GOT3 (cell line): ENCODE measurements at regions not wholly inside any gene's neighbourhood (a gene's known extent, or its start where the extent isn't known, plus 50 kb on each side); places are given as distances from the start of the nearest gene placed in this dataset.
"Not testable (repeated sequence)": the region's sequence is repeated elsewhere in the genome, so short reads cannot be mapped to it uniquely, and the experiment has no call there.

Source experiments
- DNase-seq: peaks from one replicate; lab custom pipeline; 2025; ENCODE audit warnings: mixed read lengths; lab: John Stamatoyannopoulos, UW

DNA sequence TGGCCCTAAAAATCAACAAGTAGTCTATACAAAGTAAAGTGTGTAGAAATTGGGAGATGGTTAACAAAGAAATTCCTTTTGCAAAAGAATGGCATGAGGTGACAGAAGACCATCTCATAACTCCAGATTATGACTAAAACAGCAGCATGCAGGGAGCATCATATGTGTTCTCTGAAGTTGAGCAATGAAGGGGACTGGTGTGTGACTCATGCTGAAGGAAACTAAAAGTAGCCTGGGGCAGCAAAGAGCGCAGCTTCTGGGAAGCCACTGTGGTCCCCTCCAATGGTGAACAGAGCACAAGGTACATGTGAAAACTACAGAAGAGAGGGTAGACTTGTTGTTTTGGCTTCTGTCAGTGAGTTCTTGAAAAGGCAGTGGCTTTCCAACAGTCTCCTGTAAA, 133.4 kb downstream of the MACC1 start:
- DNase-seq = no peak

DNA sequence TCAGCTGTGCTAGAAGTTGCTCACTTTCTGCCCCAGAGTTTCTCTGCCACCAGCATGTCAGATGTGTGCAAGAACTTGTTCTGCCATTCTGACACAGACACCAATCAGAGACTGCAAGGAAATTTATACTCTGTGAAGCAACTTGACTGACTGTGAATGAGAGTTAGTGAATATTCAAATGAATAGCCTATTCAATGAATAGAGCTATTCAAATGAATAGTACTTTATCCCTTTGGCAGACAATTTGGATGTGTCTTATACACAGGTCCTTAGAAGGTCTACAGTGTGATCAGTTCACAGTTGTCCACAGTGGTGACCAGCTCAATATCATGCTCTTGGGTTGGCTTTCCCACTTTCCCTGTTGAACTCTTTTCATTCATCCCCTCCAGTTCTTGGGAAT, 138.1 kb downstream of the MACC1 start:
- DNase-seq = no peak

DNA sequence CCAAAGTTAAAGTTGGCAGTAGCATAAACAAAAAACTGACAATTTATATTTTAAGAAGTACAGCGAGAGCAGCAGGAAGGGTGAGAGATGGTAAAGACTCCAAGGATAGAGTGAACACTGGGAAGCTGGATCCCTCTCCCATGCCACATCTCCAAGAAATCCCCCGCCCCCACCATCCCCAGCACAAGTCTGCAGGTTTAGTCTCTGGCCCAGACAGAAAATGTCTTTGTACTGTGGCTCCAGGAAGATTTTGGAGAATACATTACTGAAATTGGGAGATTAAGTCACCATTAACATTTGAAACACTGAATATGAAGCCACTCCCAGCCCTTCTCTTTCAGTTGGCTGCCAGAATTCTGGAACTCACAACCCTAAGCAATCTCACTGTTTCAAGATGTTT, 140.3 kb downstream of the MACC1 start:
- no peak for DNase-seq

DNA sequence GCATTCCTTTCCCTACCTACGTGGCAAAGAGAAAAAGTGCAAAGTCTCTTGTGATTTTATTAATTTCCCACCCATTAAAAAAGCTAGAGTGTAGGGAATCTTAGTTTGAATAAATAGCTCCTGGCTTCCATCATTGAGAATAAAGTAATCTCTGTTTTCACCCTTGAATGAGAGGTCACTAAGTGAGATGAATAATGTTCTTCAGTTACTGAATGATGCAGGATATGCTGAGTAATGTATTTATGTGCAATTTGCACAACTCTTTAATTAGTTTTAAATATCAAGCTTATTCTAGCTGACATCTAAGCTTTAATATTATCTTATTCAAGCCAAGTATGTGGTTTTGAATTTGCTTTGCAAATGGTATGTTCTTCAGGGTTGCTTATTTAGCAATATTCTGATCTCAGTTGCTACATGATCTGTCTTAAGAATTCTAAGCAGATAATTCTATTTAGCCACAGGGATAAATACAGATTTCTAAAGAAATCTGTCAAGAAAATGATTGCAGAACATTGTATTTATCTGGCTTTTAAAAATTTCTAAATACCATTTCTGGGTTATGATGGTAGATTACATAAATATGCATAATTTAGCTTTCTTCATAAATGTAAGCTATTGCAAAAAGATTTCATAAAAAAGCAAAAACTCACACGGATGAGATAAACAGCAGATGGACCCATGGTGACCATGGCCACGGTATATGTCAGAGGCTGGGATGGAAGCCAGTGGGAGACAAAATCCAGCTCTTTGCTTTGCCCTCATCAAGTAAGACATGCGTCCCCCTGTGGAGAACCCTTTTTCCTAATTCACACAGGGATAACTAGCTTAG, 141.0 kb downstream of the MACC1 start:
- DNase-seq = no peak

DNA sequence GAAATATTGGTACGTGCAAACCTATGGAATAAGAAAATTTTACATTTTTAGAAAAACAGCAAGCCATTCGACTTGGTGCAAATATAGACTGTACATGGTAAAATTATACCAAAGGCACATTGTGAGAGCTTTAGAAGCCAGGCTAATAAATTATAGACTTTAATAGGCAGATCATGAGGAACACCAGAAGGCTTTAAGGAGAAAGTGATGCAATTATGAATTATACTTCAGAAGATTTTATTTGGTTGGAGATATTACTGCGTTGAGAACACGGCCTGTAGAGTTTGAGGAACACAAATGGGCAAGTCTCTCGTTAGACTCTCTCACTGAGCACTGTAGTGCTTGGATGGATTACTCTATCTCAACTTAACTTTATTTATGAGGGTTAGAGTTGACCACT, 141.7 kb downstream of the MACC1 start:
- no peak for DNase-seq

DNA sequence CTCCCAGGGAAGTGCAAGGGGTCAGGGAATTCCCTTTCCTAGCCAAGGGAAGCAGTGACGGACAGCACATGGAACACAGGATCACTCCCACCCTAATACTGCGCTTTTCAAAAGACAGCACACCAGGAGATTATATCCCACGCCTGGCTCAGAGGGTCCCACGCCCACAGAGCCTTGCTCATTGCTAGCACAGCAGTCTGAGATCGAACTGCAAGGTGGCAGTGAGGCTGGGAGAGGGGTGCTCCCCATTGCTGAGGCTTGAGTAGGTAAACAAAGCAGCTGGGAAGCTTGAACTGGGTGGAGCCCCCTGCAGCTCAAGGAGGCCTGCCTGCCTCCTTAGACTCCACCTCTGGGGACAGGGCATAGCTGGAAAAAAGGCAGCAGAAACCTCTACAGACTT, 149.2 kb downstream of the MACC1 start:
- not testable (repeated sequence) for DNase-seq

DNA sequence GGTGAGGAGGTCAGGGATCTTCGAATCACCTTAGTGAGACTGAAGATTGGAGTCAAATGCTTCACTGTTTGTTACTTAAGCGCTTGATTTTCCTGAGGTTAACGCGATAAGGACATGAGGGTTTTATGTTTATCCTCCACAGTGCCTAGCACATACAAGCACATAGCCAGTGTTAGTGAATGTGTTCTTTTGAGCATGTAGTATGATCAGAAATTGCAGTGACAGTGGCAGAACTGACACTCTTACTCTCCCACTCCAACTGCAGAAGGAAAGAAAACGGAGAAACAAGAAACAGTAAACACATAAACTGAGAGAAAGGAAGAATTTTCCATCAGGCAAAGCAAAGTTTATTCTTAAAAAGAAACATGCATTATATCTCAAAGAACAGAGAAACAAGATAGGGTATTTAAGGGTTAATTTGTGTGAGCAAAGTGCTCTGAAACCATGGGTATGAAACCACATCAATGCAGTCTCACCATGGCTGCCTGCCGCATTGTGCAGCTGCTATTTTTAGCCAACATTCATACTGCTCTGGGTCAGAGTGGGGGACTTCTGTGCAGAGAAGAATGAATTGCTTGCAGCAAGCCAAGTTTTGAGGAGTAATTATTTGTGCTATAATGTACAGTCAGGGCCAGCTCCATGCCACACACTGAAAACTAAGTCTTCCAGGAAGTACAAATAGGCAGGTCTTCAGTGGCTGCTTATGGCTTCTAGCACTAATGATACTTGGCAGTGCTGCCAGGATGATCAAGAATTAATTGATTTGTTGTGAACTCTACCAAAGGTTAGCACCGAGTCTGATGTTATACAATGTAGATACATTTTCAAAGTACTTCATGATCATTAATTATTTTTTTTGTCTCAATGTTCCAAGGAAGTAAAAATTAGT, 152.0 kb downstream of the MACC1 start:
- no peak for DNase-seq

DNA sequence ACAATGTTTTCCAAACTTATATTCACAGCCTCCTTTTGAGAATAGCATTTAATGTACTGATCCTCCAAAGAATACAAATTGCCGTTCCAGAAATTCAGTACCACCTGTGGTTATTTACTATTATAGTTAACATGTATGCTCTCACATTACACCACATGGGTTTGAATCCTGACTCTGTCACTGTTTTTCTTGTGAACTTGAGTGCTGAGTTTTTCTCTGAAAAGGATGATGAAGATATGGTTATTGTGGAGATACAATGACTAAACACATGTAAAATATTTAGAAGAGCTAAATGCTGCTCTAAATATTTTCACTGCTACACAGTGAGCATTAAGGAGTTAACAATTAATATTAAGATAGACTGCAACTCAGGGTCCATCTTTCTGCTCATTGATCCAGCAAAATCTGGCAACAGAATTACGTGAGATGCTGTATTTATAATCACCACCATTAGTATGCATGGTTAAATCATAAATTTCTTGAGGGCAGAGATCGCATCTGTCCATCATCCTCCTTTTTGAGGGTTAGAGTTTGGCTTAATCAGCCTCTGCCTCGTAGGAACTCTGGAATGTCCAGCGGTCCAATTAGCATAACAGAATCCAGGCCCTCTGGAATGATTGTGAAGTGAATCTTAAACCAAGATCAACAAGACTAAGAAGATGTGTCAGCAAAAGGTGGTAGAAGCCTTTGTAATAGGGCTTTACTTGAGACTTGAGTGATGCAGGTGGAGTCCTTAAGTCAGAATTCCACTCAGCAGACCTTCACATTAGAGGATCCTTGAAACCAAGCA, 152.8 kb downstream of the MACC1 start:
- no peak for DNase-seq

DNA sequence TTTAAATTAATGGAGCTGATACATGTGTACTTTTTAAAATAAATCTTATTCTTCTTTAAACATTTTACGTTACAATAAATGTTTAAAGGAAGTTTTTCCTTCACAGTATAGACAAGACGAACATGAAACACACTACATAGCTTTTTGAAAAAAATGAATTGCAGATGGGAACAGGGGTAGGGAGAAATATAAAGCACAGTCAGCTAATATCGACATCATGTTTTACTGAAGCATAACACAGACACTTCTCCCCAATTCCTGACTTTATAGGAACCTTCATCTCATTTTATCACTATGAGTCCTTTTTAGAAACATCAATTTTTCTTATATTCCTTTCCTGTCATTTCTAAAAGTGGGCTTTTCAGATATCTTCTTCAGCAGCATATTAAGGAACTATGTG, 153.5 kb downstream of the MACC1 start:
- no peak for DNase-seq

DNA sequence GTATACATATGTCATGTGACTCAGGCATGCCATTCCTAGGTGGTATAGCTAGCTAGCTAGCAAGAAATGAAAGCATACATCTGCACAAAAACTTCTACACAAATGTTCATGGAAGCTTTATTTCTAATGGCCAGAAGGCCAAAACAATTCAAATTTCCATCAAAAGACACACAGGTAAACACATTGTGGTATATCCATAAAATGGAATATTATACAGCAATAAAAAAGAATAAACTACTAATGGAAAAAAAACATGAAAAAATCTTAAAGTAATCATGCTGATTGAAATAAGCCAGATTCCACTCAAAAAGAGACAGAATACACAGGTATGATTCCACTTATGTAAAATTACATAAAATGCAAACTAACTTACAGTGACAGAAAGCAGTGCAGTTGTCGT, 154.3 kb downstream of the MACC1 start:
- no peak for DNase-seq

DNA sequence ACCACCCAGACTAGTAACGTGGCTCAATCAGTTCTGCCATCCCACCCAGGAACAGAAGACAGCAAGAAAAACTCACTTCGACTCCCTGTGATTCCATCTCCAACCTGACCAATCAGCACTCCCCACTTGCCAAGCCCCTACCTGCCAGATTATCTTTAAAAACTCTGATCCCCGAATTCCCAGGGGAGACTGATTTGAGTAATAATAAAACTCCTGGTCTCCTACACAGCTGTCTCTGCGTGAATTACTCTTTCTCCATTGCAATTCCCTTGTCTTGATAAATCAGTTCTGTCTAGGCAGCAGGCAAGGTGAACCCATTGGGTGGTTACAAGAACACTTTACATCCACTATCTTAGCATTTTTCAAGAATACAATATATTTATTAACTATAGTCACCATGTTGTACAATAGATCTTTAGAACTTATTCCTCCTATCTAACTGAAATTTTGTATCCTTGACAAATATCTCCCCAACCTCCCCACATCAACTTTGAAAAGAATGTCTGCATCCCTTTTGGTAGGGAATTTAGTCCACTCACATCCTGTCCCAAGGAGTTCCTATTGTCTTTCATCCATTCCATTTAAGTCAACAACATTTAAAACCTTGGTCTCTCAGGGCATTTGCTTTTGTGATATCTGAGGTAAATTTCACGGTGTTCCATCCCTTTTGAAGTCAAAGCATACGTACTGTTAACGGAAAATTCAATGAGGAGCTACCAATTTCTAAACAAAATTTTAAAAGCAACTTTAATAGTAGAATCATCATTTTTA, 163.7 kb downstream of the MACC1 start:
- no peak for DNase-seq

DNA sequence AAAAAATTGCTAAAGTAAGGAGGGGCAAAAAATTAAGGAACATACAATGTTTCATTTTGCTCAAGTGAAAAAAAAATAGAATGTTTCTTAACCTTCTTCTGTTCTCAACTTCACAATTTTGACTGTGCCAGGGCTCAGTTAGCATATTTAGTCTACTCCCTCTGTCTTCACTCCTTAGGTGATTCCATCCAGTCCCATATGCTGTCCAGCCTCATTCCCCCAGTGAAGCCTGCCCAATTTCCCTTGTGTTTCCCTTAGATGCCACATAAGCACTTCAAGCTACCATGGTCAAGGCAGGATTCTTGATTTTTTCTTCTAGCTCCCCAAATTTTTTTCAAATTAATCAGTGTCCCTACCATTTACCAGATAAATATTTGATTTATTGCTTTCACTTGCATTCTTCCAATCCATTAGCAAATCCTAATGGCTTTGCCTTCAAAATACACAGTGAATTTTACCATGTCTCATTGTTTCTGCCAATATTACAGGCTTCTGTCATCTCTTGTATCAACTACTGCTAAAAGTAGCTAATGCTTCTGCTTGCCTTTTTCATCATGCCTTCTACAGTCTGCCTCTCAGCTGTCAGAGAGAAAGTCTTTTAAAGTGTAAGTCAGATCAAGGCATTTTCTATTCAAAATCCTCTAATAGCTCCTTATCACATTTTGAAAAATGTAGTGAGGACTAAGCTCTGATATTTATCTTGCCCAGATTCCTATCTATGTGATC, 166.8 kb downstream of the MACC1 start:
- DNase-seq = no peak

DNA sequence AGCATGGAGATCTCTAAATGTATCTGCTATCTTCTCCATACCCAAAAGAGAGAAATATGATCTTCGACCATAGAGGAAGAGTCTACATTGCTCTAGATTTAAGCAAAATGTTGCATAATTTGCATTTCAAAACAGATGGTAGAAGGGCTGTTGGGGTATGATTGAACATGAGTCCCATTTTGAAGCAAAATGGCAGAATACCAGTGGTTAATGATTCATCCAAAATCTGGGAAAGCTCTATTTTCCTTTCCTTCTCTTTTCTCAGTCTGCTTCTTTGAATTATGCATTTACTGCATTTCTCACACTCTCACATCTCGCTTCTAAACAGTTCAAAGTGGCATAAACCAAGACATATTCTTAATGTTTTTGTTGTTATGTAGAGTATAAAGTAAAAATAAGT, 178.5 kb downstream of the MACC1 start:
- DNase-seq = no peak

DNA sequence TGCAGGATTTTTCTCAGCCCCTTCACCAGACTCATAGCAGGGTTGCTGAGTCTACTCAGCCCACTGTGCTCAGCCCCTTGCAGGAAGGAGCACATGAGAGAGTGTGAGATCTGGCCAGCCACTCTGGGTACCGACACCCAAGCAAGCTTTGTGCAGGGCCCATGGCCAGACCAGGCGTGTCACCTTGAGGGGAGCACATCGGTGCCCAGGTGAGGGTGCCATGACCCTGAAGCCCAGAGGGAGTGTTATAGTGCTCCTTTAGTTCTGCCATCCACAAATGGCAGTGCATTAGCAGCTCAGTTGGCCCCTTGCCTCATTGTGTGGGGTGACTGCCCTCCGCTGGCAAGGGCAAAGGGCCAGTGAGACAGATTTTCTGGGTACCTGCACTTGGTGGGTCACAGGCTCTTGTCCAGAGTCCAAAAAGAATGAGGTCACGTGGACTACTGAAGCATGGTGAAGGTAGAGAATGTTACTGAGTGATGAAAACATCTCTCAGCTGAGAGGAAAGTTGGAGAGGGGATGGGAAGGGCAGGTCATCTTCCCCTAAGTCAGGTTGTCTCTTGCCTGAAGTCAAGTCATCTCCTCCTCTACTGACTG, 181.8 kb downstream of the MACC1 start:
- no peak for DNase-seq

DNA sequence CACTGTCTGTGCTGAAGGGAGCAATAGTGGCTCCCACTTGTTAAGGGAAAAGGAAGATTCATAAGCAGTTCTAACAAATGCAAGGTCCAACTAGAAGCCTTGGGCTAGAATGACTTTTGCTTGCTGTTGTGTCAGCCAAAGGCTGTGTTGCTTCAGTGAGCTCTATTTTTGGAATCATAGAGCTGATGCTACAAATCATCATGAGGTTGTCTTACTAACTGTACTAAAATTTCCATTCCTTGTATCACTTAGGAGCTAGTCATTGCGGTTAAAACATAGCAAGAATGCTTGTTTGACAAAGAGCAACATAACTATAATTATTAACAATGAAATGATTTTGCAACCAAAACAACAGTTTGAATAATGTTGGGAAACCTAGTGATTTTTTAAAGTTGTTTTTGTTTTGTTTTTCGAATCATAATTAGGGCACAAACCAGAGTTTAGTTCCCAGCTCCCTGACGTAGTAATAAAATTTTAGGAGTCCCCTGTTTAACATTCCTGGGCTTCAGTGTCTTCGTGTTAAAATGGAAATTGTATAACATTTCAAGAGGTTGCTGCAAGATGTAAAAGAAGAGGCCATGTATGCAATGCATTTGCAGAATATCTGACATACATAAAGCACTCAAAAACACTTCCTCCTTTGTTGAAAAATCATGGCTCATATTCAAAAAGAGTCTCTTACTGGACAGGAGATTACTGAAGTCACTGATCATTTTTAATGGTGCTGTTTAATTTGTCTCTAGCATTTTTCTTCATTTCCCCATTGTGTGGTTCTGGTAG, 183.4 kb downstream of the MACC1 start:
- DNase-seq = no peak

DNA sequence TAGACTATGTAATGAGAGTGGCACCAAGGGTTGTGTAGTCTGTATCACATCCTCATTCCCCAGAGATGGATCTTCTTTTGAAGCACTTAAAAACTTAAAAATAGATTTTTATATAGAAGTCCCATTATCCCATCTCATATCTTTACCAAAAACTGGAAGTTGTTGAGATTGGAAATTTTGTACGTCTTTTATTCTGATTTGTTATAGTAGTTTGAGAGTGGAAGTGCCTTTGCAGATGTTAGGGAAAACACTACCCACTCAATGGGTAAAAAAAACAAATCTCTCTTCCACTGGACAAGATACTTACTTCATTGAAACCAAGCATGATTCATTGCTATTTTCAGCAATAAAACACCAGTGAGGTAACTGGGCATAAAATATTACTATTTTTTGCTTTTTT, 184.4 kb downstream of the MACC1 start:
- no peak for DNase-seq

DNA sequence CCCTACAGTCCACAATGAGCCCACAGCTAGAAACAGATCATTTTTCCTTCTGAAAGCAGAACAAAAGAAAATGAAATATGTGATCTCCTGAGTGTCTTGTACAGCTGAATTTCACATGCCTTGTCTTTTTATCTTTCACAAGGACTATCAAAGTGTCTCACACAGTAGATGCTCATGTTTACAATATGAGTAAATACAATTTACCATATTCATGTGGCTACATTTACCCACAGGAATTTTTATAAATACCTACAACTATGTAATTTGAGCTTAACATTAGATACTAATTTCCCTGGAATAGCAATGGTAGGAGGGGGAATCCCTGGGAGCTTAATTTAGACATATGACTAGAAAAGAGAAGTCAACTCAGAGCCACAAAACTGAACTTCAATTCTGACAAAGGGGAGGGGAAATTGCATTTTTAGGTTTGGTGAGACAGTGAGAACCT, 186.2 kb downstream of the MACC1 start:
- no peak for DNase-seq

DNA sequence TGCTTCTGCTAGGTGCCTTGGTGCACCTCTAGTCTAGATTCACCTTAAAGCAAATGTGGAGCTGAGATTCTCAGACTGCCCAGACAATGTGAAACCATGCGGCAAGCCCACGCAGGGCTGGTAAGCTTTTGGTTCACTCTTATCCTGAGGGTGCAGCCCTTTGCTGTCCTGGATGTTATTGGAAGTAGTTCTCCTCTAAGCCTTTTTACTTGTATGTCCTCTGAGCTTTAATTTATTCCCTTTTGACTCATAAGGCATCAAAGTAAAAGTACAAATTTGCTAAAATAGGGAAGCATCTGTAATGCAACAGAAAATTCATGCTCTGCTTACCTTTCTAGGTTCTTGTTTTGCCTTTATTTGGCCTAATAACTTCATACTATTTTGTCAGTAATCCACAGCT, 186.8 kb downstream of the MACC1 start:
- no peak for DNase-seq

DNA sequence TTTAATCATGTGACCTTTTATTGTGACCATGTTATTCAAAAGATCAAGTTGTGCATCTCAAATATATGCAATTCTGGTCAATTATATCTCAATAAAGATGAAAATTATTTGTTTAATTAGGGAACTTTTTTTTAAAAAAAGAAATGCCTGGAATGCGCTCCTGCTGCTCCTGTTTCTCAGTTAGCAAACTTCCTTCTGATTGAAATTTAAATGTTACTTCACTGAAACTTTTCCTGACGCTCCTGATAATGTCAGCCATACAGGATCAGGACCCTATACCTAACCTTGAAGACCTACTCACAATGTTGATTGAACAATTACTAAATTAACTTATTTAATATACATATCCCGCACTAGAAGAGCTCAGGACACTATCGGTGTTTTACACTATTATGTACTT, 190.4 kb downstream of the MACC1 start:
- no peak for DNase-seq

DNA sequence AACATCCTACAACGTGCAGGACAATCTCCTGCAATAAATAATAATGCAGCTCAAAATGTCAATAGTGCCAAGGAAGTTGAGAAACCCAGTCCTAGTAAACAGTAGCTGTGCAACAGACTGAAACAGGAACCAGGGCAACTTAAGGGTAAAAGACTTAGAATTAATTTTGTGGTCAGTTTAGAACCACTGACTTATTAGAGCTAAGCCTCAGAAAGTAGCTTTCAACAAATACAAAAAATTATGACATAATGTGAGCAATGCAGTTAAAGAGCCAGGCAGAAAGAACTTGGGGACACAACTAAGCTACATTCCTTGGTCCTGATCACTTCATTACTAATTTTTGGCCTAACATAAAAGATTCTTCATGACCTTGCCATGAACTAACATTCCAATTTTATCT, 195.4 kb downstream of the MACC1 start:
- no peak for DNase-seq
